GM12801 (cell line): ENCODE measurements at regions not wholly inside any gene's neighbourhood (a gene's known extent, or its start where the extent isn't known, plus 50 kb on each side); places are given as distances from the start of the nearest gene placed in this dataset.

Experiments
- TF ChIP-seq, protein P1 (sequence below): IDR thresholded peaks from one replicate; pipeline ENCODE4 v1.5.1; 2011; ENCODE audit warnings: control low read depth; ENCODE audit not compliant: insufficient read length; ENCODE audit errors: extremely low read depth

DNA sequence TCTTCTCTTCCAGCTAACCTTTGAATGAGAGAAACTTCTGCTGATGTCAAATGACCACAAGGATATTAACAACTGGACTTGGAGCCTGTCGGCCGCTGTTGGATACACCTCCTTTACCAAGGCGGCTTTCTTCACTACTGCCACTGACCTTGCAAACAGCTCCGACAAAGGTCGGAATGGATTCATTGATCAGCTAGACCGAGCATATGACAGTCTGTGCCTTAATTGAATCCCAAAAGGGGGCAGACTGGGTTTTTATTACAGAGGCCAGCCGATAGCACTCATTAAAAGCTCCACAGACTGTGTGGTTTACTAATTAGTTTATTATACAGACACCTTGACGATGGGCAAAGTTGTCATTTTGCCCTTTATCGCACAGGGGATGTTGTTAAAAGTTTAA, 394.5 kb downstream of the RERGL start:
- TF ChIP-seq, protein P1, sequence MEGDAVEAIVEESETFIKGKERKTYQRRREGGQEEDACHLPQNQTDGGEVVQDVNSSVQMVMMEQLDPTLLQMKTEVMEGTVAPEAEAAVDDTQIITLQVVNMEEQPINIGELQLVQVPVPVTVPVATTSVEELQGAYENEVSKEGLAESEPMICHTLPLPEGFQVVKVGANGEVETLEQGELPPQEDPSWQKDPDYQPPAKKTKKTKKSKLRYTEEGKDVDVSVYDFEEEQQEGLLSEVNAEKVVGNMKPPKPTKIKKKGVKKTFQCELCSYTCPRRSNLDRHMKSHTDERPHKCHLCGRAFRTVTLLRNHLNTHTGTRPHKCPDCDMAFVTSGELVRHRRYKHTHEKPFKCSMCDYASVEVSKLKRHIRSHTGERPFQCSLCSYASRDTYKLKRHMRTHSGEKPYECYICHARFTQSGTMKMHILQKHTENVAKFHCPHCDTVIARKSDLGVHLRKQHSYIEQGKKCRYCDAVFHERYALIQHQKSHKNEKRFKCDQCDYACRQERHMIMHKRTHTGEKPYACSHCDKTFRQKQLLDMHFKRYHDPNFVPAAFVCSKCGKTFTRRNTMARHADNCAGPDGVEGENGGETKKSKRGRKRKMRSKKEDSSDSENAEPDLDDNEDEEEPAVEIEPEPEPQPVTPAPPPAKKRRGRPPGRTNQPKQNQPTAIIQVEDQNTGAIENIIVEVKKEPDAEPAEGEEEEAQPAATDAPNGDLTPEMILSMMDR = no peak

- TF ChIP-seq, protein P1 = no peak
These were observed 398.6 kb downstream of the RERGL start for GRCh38 chr12:17691369-17691768.

DNA sequence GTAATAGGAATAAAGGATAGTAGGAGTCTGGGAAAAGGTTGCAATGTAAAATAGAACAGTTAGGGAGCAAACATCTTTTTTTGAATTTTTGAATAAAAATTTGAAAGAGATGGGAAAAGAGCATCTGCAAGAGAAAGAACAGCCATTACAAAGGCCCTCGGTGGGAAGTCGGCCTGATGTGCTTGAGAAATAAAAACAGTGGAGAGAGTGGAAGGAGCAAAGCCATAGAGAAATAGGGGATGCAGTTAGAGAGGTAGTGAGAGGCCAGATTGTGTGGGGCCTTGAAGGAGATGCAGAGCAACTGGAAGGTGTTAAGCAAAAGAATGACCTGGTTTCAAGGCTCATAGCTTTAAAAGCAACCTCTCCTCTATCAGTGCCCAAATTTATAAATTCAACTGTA, 409.8 kb downstream of the RERGL start:
- TF ChIP-seq, protein P1 = no peak

- TF ChIP-seq, protein P1 = no peak
These were observed 423.2 kb downstream of the RERGL start for GRCh38 chr12:17666641-17667324.

GRCh38 chr12:17665839-17666238, 424.2 kb downstream of the RERGL start:
- TF ChIP-seq, protein P1 = no peak

- TF ChIP-seq, protein P1 = no peak
These were observed 428.7 kb downstream of the RERGL start for GRCh38 chr12:17661250-17661649.

DNA sequence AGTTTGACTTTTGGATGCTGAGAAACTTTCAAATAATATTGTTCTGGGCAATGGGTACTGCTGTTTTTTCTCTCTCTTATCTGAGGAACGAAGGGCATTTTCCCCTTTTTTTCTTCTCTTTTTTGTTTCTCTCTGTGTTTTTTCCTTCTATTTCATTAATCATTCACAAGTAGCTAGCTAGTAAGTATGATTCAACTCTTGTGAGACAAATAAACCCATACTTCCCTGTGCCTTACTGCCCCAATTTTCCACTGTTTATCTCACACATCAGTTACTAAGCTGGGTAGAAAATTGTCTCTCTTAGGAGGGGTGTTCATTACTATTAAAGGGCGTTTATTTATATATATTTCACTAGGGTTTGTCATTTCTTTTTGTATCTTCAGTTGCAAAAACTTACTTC, 437.6 kb downstream of the RERGL start:
- TF ChIP-seq, protein P1 = no peak

GRCh38 chr12:17642340-17642650, 447.7 kb downstream of the RERGL start:
- TF ChIP-seq, protein P1 = no peak
